ENCODE measurements at regions not wholly inside any gene's neighbourhood (a gene's known extent, or its start where the extent isn't known, plus 50 kb on each side); places are given as distances from the start of the nearest gene placed in this dataset.

DNA sequence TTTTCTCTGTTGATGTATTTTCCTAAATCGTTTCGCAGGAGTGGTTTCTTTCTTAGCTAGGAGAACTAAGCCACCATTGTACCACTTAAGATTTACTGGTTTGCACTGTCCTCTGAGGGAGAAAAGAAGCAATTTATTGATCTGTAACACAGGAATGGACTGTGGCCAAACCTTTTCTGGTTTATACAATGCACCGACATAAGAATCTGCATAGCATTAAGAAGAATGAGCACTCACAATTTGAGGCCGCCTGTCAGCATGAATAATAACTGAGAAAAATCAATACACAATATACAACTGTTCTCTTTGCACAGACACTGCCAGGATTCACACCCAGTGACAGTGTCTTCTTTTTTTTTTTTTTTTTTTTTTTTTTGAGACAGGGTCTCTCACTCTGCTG lies 168.6 kb upstream of the DMRT1 start:
- Histone ChIP-seq H3K9me3 (peaks cover 0 to 21% (median 9%) of the 10 kb centered on the region in 12 donors), H3K27ac (peak overlapping the region in 1 of 12 donors; percentile 7), H3K4me1 (peaks cover 0 to 36% (median 19%) of the 10 kb centered on the region in 12 donors), H3K36me3 (peaks cover 0 to 2% (median 0%) of the 10 kb centered on the region in 9 donors), H3K4me3 (no peak overlapping the region), H3K27me3 (no peaks in the 10 kb centered on the region)
- intact Hi-C loops (cut with DNase I): no loop called here
- DNase-seq: no peak
- no peak for ATAC-seq
- TF ChIP-seq POLR2A (IDR thresholded peaks at IDR 0.05): no peak
- TF ChIP-seq, protein P1, sequence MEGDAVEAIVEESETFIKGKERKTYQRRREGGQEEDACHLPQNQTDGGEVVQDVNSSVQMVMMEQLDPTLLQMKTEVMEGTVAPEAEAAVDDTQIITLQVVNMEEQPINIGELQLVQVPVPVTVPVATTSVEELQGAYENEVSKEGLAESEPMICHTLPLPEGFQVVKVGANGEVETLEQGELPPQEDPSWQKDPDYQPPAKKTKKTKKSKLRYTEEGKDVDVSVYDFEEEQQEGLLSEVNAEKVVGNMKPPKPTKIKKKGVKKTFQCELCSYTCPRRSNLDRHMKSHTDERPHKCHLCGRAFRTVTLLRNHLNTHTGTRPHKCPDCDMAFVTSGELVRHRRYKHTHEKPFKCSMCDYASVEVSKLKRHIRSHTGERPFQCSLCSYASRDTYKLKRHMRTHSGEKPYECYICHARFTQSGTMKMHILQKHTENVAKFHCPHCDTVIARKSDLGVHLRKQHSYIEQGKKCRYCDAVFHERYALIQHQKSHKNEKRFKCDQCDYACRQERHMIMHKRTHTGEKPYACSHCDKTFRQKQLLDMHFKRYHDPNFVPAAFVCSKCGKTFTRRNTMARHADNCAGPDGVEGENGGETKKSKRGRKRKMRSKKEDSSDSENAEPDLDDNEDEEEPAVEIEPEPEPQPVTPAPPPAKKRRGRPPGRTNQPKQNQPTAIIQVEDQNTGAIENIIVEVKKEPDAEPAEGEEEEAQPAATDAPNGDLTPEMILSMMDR (IDR thresholded peaks at IDR 0.05): no peak
- 69 to 87% (median 76%) methylated on average over 4 of the region's 4 CpGs for WGBS, 4 donors

DNA sequence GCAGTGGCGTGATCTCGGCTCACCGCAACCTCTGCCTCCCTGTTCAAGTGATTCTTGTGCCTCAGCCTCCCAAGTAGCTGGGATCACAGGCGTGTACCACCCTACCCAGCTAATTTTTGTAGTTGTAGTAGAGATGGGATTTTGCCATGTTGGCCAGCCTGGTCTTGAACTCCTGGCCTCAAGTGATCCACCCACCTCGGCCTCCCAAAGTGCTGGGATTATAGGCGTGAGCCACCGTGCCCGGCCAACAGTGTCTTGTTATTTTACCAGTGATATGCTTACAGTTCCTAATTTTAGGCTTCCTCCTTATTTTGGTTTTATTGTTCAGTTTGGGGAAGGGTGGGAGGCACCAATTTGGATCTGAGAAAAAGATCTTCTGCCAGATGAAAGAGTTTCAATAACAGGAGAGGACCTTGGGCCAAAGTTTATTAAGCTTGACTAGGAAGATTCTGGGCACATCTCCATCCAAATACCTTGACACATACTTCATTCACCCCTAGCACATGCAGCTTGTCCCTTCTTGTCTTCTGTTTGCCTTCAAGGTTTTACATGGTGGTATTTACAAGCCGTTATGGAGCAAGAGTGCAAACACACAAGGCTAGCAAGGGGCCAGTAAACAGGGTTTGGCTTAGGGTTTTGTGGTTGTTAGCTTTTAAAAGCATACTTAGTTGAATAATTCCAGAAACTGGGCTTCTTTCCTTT lies 168.1 kb upstream of the DMRT1 start:
- H3K4me3 ChIP-seq: no peak overlapping the region
- 77 to 85% (median 81%) methylated on average over 9 of the region's 9 CpGs for WGBS, 4 donors
- TF ChIP-seq, protein P1 (IDR thresholded peaks at IDR 0.05): no peak
- no peak for TF ChIP-seq POLR2A (IDR thresholded peaks at IDR 0.05)
- intact Hi-C loops (cut with DNase I): no loop called here
- H3K36me3 ChIP-seq: peaks cover 0 to 7% (median 0%) of the 10 kb centered on the region in 9 donors
- peaks cover 0 to 40% (median 24%) of the 10 kb centered on the region in 12 donors for H3K4me1 ChIP-seq
- H3K27me3 ChIP-seq: no peaks in the 10 kb centered on the region
- ATAC-seq (peak in 1 of 4 donors; percentile 26), DNase-seq (no peak)
- H3K9me3 ChIP-seq: peaks cover 0 to 21% (median 9%) of the 10 kb centered on the region in 12 donors
- peak overlapping the region in 6 of 12 donors; percentile 7 to 56 (median 35) for H3K27ac ChIP-seq

DNA sequence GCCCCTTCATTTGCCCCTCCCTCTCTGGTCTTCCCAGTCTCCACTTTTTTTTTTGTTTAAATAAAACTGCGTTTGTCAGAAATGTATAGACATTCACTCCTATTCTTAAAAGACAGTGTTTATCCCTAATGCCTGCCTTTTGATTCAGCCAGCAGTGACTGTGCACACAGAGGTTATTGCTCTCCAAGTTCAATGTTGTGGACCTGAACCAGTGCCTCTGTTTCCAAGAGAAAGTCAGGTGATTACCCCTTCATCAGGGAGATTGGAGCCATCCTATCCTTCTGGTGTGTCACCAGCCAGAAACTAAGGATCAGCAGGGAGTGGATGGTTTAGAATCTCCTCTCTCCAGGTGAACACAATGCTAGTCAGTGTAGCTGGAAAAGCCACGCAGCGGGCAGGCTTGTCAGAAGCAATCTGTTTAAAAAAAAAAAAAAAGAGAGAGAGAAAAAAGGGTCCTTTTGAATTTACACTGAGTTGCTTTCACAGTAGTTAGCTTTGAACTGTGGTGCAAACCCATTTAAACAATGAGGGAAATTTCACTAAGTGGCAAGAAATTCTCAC lies 167.5 kb upstream of the DMRT1 start:
- peak in 1 of 4 donors; percentile 41 for ATAC-seq
- no peak for DNase-seq
- Histone ChIP-seq H3K4me1 (peaks cover 0 to 41% (median 25%) of the 10 kb centered on the region in 12 donors), H3K27me3 (no peaks in the 10 kb centered on the region), H3K9me3 (peaks cover 0 to 16% (median 9%) of the 10 kb centered on the region in 12 donors), H3K27ac (peak overlapping the region in 5 of 12 donors; percentile 31 to 56 (median 37)), H3K4me3 (no peak overlapping the region), H3K36me3 (peaks cover 0 to 10% (median 0%) of the 10 kb centered on the region in 9 donors)
- TF ChIP-seq, protein P1 (IDR thresholded peaks at IDR 0.05): no peak
- TF ChIP-seq POLR2A (IDR thresholded peaks at IDR 0.05): no peak
- WGBS, 4 donors: 67 to 80% (median 74%) methylated on average over 3 of the region's 3 CpGs
- intact Hi-C loops (cut with DNase I): no loop called here

DNA sequence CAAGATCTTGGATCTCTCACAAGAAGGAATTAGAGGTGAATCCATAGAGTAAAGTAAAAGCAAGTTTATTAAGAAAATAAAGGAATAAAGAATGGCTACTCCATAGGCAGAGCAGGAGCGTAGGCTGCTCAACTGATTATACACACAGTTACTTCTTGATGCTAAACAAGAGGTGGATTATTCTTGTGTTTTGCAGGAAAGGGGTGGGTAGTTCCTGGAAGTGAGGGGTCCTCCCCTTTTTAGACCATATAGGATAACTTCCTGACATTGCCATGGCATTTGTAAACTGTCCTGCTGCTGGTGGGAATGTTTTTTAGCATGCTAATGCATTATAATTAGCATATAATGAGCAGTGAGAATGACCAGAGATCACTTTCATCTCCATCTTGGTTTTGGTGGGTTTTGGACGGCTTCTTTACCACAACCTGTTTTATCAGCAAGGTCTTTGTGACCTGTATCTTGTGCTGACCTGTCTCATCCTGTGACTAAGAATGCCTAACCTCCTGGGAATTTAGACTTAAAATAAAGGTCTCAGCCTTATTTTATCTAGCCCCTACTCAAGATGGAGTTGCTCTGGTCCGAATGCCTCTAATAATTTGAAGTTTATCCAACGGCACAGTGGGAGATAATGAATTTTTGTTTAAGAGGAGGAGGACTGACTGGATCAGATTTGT lies 165.7 kb upstream of the DMRT1 start:
- Histone ChIP-seq H3K4me1 (peaks cover 0 to 44% (median 25%) of the 10 kb centered on the region in 12 donors), H3K4me3 (no peak overlapping the region), H3K9me3 (no peaks in the 10 kb centered on the region), H3K36me3 (peaks cover 0 to 14% (median 0%) of the 10 kb centered on the region in 9 donors), H3K27me3 (no peaks in the 10 kb centered on the region), H3K27ac (peak overlapping the region in 1 of 12 donors; percentile 3)
- DNase-seq (no peak), ATAC-seq (no peak)
- TF ChIP-seq, protein P1 (IDR thresholded peaks at IDR 0.05): no peak
- no peak for TF ChIP-seq POLR2A (IDR thresholded peaks at IDR 0.05)
- intact Hi-C loops (cut with DNase I): no loop called here
- WGBS, 4 donors: 52 to 66% (median 63%) methylated on average over 4 of the region's 4 CpGs

All from heart left ventricle (tissue), 16 donors.